ENCODE measurements at regions not wholly inside any gene's neighbourhood (a gene's known extent, or its start where the extent isn't known, plus 50 kb on each side); places are given as distances from the start of the nearest gene placed in this dataset.
"Not testable (repeated sequence)": the region's sequence is repeated elsewhere in the genome, so short reads cannot be mapped to it uniquely, and the experiment has no call there.

- TF ChIP-seq, protein P1, sequence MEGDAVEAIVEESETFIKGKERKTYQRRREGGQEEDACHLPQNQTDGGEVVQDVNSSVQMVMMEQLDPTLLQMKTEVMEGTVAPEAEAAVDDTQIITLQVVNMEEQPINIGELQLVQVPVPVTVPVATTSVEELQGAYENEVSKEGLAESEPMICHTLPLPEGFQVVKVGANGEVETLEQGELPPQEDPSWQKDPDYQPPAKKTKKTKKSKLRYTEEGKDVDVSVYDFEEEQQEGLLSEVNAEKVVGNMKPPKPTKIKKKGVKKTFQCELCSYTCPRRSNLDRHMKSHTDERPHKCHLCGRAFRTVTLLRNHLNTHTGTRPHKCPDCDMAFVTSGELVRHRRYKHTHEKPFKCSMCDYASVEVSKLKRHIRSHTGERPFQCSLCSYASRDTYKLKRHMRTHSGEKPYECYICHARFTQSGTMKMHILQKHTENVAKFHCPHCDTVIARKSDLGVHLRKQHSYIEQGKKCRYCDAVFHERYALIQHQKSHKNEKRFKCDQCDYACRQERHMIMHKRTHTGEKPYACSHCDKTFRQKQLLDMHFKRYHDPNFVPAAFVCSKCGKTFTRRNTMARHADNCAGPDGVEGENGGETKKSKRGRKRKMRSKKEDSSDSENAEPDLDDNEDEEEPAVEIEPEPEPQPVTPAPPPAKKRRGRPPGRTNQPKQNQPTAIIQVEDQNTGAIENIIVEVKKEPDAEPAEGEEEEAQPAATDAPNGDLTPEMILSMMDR (conservative IDR thresholded peaks at IDR 0.05), result not testable (repeated sequence)
- TF ChIP-seq ZFX (IDR thresholded peaks at IDR 0.05), result not testable (repeated sequence)
Observed at GRCh38 chr1:228949617-228950016, 214.3 kb downstream of the RHOU start.

All from C4-2B (cell line).